Breast epithelium (tissue), 4 donors: ENCODE measurements at regions not wholly inside any gene's neighbourhood (a gene's known extent, or its start where the extent isn't known, plus 50 kb on each side); places are given as distances from the start of the nearest gene placed in this dataset.

Source experiments
- DNase-seq, 2 donors: peaks; one replicate each; pipeline ENCODE4 v3.0.0-alpha.2; 2019; ENCODE audit warnings: low spot score in 2 of 2
- H3K27ac ChIP-seq, 2 donors: fragments of 200-600 bp; sonication (generic) in 1 of 2; one replicate each; pipeline ENCODE4 v1.5.1; 2016 to 2019; ENCODE audit warnings: mild to moderate bottlenecking in 1 of 2
- H3K27me3 ChIP-seq, 2 donors: fragments of 200-600 bp; sonication (generic) in 1 of 2; one replicate each; pipeline versions ENCODE4 v1.5.1 to v1.6.0; 2017 to 2019; ENCODE audit warnings: control low read depth in 1 of 2, mild to moderate bottlenecking in 1 of 2
- H3K36me3 ChIP-seq: fragments of 200-600 bp; one replicate; pipeline ENCODE4 v1.5.1; 2019
- H3K4me1 ChIP-seq, 2 donors: fragments of 200-600 bp; sonication (generic); one replicate each; pipeline ENCODE4 v1.5.1; 2016 to 2019; ENCODE audit warnings: control low read depth in 1 of 2
- H3K4me3 ChIP-seq, 3 donors: fragments of 200-600 bp; sonication (generic); 1 replicate in 2 of 3; 2 replicates in 1 of 3; pipeline ENCODE4 v1.5.1; 2016 to 2019; ENCODE audit warnings: mild to moderate bottlenecking in 3 of 3, moderate library complexity in 2 of 3
- H3K9me3 ChIP-seq, 2 donors: fragments of 200-600 bp; sonication (generic) in 1 of 2; one replicate each; pipeline ENCODE4 v1.5.1; 2016 to 2019; ENCODE audit warnings: control low read depth in 1 of 2
- CTCF ChIP-seq, 3 donors: fragments of 450-650 bp; IDR thresholded peaks; one replicate each; pipeline ENCODE4 v1.5.1; 2016 to 2017; ENCODE audit warnings: antibody characterized with exemption in 3 of 3, mild to moderate bottlenecking in 3 of 3, moderate library complexity in 3 of 3
- POLR2A ChIP-seq: fragments of 450-650 bp; IDR thresholded peaks from one replicate; pipeline ENCODE4 v1.6.1; 2016; ENCODE audit warnings: antibody characterized with exemption, mild to moderate bottlenecking, moderate library complexity
- POLR2AphosphoS5 ChIP-seq, 3 donors: sonication (generic); formaldehyde crosslinking; IDR thresholded peaks; one replicate each; pipeline ENCODE4 v1.6.1; 2017; ENCODE audit warnings: antibody characterized with exemption in 3 of 3
- intact Hi-C: fragments of 100-400 bp; cut with DNase I; formaldehyde crosslinking; loops from one replicate; pipeline ENCODE4 v1.15.1; 2023; ENCODE audit warnings: low total_unique reads

GRCh38 chr20:6956574-6956973 is 189.1 kb downstream of the BMP2 start:
- no peak overlapping the region for H3K27ac ChIP-seq
- DNase-seq = no peak
- intact Hi-C loops = no loop called here
- no peaks in the 10 kb centered on the region for H3K4me1 ChIP-seq
- no peaks in the 10 kb centered on the region for H3K27me3 ChIP-seq
- H3K36me3 ChIP-seq = no peaks in the 10 kb centered on the region
- TF ChIP-seq POLR2AphosphoS5 (IDR thresholded peaks at IDR 0.05) = no peak
- peaks cover 0 to 2% of the 10 kb centered on the region in 2 donors for H3K9me3 ChIP-seq
- H3K4me3 ChIP-seq = no peak overlapping the region

- H3K36me3 ChIP-seq = no peaks in the 10 kb centered on the region
- no peaks in the 10 kb centered on the region for H3K27me3 ChIP-seq
- DNase-seq = no peak
- H3K4me3 ChIP-seq = no peak overlapping the region
- no peaks in the 10 kb centered on the region for H3K4me1 ChIP-seq
- TF ChIP-seq CTCF (IDR thresholded peaks at IDR 0.05) = no peak
- no peak for TF ChIP-seq POLR2A
- no peak for TF ChIP-seq POLR2AphosphoS5 (IDR thresholded peaks at IDR 0.05)
- intact Hi-C loops = no loop called here
- H3K27ac ChIP-seq = no peak overlapping the region
- no peaks in the 10 kb centered on the region for H3K9me3 ChIP-seq
These were observed 192.4 kb downstream of the BMP2 start for GRCh38 chr20:6959900-6960312.

GRCh38 chr20:6966721-6967120 is 199.2 kb downstream of the BMP2 start:
- Histone ChIP-seq H3K27me3 (no peaks in the 10 kb centered on the region), H3K4me3 (no peak overlapping the region), H3K36me3 (no peaks in the 10 kb centered on the region), H3K9me3 (no peaks in the 10 kb centered on the region), H3K27ac (no peak overlapping the region), H3K4me1 (no peaks in the 10 kb centered on the region)
- no peak for DNase-seq
- no peak for TF ChIP-seq POLR2A
- no peak for TF ChIP-seq POLR2AphosphoS5 (IDR thresholded peaks at IDR 0.05)
- TF ChIP-seq CTCF (IDR thresholded peaks at IDR 0.05) = no peak
- intact Hi-C loops = no loop called here

- Histone ChIP-seq H3K27me3 (no peaks in the 10 kb centered on the region), H3K27ac (no peak overlapping the region)
- TF ChIP-seq POLR2AphosphoS5 (IDR thresholded peaks at IDR 0.05) (no peak), CTCF (IDR thresholded peaks at IDR 0.05) (no peak), POLR2A (no peak)
These were observed 207.4 kb downstream of the BMP2 start for GRCh38 chr20:6974838-6975237.

GRCh38 chr20:6975311-6975710 is 207.8 kb downstream of the BMP2 start:
- DNase-seq = no peak
- no peaks in the 10 kb centered on the region for H3K4me1 ChIP-seq
- no peak for TF ChIP-seq POLR2AphosphoS5 (IDR thresholded peaks at IDR 0.05)
- TF ChIP-seq CTCF (IDR thresholded peaks at IDR 0.05) = no peak
- TF ChIP-seq POLR2A = no peak
- H3K27me3 ChIP-seq = no peaks in the 10 kb centered on the region
- no peak overlapping the region for H3K4me3 ChIP-seq
- no peaks in the 10 kb centered on the region for H3K9me3 ChIP-seq
- no peaks in the 10 kb centered on the region for H3K36me3 ChIP-seq
- intact Hi-C loops = no loop called here
- H3K27ac ChIP-seq = peak overlapping the region in 1 of 2 donors; percentile 1

More at GRCh38 chr20:6974838-6975237, 207.4 kb downstream of the BMP2 start:
- Histone ChIP-seq H3K4me1 (no peaks in the 10 kb centered on the region), H3K9me3 (no peaks in the 10 kb centered on the region), H3K4me3 (no peak overlapping the region), H3K36me3 (no peaks in the 10 kb centered on the region)
- intact Hi-C loops = no loop called here
- no peak for DNase-seq
